NCI-H226 (cell line): ENCODE measurements at regions not wholly inside any gene's neighbourhood (a gene's known extent, or its start where the extent isn't known, plus 50 kb on each side); places are given as distances from the start of the nearest gene placed in this dataset.
"Not testable (repeated sequence)": the region's sequence is repeated elsewhere in the genome, so short reads cannot be mapped to it uniquely, and the experiment has no call there.

Source experiments
- DNase-seq: peaks from one replicate; pipeline ENCODE4 v3.0.0-alpha.2; 2015

GRCh38 chr2:40700231-40700954 lies 248.5 kb upstream of the SLC8A1 start:
- DNase-seq: no peak

- not testable (repeated sequence) for DNase-seq
Observed at GRCh38 chr2:40712197-40712894, 260.5 kb upstream of the SLC8A1 start.

- peak; percentile 87 for DNase-seq
Observed at GRCh38 chr2:40716879-40717278, 265.0 kb upstream of the SLC8A1 start.

DNA sequence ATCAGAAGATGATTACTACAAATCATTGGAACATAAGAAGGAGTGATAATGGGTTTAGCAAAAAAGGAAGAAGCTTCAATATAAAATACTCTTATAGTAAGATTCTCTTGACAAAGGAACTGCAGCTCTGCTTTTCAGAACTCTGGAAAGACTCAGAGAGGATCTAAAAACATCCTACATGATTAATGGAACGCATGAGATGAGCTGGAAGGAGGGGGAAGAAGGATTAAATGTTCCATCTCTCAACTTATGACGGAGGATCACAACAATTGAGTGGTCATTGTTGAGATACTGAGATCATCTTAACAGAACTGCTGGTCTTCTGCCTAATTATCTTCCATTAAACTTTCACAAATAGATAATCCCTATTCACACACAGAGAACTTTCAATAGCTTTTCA lies 267.5 kb upstream of the SLC8A1 start:
- DNase-seq: no peak

DNA sequence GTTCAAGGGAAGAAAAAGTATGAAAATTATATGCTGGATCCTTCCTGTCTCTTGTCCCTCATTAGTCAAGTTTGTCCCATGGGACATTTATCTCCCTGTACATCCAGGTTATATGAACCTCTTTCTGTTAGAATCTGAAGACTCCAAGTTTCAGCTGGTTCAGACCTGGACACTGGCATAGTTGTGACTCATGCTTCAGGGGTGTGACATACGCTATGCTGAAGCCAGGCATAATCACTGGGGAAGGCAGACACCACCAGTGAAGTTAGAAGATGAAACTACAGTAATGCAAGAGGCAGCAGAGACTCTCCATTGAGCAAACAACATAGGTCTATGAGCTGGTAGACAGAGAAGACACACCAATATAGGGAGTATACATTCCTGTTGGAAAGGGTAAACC lies 269.7 kb upstream of the SLC8A1 start:
- DNase-seq: peak; percentile 22

GRCh38 chr2:40723194-40723593 lies 271.3 kb upstream of the SLC8A1 start:
- DNase-seq: no peak

GRCh38 chr2:40725040-40725439 lies 273.1 kb upstream of the SLC8A1 start:
- DNase-seq: no peak

- no peak for DNase-seq
Observed at GRCh38 chr2:40725950-40726349, 274.1 kb upstream of the SLC8A1 start.

DNA sequence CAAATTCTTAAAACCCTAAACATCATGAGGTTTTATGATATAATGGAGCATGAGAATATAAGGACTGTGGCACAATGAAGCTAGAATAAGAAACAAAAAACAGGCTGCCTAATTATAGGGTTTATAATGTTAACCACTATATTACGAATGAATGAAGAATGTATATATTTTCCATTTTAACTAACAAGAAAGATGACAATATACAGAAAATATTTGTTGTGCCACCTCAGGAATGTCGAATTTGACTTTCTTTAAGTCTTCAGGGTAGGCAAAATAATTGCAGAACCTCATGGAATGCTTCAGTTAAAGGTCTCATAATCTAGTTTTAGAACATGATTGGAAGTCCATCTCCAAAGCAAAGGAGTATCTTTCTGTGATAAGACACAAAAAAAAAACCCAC lies 282.9 kb upstream of the SLC8A1 start:
- DNase-seq: peak; percentile 7

GRCh38 chr2:40737180-40737579 lies 285.3 kb upstream of the SLC8A1 start:
- DNase-seq: no peak

DNA sequence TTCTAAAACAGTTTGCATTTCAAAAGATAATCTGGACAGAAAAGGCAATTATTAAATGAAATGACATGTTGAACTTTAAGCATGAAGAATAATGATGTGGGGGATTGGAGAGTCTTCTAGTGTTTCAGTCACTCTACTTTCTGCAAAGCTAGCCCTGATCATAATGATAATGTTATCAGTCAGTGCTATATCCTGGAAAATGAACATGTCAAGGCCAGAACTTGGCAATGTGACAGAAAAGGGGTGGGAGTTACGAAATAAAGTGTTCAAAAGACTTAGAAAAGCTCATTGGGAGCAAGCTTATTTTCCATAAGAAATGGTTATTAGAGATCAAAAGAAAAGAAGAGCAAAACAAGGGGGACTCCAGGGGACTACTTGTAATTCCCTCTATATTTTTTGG lies 288.5 kb upstream of the SLC8A1 start:
- DNase-seq: peak; percentile 18

DNA sequence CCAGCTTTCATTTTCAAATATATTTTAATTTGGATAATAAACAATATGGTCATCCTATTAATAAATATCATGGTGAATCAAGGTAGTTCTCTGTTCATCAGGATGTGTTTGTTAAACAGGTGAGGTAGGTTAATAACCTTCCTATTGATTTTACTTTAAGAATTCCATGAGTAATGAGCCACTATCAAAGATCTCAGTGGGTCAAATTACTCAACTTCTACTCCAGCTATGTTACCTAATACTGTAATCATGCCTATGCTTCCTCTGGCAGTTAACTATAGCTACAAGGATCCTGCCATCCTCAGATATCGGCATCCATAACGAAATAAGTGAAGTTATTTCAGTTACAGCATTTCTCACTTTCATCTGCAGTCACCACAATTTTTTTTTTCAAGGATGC lies 289.6 kb upstream of the SLC8A1 start:
- peak; percentile 50 for DNase-seq

DNA sequence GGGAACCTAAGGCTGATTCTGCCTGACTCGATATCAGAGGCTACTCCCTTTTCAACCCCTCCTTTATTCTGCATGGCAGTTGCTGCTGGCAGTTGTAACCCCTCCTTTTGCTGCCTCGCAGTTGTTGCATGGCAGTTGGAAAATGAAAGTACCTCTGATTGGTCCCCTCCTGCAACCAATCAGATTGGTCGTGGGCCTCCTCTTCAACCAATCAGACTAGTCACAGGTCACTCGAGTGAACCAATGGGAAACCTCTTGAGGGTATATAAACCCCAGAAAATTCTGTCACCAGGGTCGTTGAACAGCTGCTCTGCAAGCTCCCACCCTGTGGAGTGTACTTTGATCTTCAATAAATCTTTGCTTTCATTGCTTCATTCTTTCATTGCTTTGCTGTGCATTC lies 294.3 kb upstream of the SLC8A1 start:
- DNase-seq: no peak

- DNase-seq: no peak
Observed at GRCh38 chr2:40751981-40752380, 300.1 kb upstream of the SLC8A1 start.

DNA sequence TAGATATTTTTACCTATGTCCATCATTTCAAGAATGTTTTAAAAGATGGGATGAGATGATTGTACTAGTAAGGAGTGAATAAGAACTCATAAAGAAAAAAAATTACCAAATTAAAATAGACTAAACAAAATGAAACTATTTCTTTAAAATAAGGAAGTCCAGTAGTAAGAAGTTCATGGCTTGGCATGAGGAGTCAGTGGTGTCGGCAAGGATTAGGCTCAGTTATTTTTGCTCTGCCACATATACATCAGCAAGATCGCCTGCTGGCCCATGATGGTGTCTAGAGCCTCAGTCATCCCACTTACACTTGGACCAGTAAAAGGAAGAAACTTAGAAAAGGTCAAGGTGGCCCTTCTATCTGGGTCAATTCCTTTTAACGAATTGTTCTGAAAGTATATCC lies 300.9 kb upstream of the SLC8A1 start:
- no peak for DNase-seq

DNA sequence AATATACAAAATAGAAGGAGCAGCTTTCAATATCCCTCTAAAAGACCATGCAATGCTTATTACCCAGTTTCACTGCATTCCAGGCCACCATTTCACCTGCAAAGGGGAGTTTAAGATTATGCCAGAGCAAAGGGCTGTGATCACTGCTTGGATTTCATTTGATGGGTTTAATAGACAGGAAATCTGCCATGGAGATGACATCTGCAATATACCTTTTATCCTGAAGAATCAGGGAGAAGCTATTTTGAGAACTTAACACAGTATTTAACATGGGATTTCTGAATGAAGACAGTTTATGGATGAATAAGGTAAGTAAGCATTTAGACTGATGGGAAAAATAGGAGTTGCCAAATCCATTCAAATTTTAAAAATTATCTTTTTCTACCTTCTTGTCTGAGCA lies 303.0 kb upstream of the SLC8A1 start:
- DNase-seq: no peak

DNA sequence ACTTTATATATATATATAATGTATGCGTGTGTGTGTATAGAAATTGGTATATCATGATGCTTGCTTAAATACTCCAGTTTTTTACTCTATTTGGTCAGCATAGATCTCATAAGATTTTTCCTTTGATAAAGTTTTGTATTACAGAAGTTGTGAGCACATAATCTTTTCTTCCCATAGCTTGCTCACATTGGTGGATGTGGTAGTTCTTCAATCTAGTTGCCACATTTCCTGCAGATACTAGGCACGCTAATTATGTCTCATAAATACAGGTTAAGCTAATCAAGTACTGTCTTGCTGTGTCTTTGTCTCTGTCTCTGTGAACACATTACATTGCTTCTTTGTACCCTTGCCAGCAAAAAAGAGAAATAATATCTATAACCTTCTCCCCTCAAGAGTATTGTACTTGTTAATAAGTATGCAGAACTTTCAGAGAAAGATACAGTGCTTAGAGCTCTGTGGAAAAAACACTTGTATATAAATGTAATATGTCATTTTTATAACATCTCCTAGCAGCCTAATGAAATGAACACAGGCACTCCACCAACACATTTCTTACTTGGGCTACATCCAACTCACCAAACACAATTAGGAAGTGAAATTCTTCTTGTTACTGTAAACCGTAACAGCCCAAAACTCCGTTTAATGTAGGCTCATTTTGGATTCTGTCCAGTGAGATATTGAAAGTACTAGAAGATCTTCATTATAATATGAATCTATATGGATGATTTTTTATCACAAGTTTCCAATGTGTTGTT lies 306.7 kb upstream of the SLC8A1 start:
- DNase-seq: no peak

DNA sequence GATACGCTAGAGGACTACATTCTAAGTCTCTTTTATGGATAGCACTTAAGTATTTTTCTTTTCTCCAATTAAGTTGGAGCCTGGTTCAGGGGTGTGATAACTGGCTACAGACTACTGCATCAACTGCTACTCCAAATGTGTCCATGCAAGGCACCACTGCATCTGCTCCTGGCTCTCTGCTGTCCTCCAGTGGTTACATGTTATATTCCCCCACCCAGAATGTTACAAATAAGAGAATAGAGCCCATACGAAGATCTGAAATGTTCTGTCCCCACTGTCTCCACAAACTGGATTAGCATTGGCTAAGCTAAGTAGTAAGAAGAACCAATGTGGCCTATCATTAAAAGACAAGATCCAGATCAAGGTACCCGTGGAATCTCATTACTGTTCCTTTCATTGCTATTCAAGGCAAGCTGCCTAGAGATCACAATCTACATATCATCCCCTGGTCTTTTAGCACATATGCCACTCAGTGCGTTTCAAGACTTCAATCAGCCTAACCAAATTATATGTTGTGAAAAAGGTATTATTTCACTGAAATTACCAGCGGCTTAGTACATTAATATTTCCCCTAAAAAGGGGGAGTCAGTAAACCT lies 308.3 kb upstream of the SLC8A1 start:
- peak; percentile 41 for DNase-seq

DNA sequence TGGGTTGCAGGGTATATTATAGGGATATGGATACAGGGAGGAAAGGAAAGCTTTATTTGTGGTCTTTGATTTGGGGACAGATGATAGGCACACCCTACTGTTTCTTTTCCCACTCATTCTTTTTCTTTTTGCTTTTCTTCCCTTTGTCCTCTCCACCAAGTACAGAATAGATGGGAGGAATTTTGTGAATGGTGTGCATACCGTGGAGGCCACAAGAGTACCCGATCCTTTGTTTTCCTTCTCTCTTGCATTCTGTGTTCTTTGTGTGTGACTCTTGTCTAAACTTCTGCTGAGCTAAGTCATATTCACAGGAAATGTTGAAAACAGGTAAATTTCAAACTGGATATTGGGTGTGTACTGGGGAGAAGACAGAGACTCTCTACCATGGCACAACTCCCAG lies 321.4 kb upstream of the SLC8A1 start:
- no peak for DNase-seq

GRCh38 chr2:40783704-40784103 lies 331.8 kb upstream of the SLC8A1 start:
- DNase-seq: no peak

DNA sequence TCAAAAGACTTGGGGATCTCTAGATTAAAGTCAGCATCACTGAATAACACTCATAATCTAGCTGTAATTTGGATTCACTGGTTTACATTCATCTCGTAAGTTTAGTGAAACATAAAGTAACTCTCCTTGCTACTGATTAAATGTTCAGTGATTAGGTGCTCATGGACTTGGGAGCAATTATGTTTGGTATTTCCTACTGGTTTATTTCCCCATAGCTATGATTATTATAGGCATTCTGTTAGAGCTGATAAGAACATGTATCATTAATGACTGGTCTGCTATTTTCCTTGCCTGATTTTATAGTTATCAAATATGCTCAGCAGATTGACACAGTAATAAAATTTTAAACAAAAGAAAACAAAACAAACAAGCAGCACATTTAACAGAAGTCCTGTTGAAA lies 334.7 kb upstream of the SLC8A1 start:
- no peak for DNase-seq

DNA sequence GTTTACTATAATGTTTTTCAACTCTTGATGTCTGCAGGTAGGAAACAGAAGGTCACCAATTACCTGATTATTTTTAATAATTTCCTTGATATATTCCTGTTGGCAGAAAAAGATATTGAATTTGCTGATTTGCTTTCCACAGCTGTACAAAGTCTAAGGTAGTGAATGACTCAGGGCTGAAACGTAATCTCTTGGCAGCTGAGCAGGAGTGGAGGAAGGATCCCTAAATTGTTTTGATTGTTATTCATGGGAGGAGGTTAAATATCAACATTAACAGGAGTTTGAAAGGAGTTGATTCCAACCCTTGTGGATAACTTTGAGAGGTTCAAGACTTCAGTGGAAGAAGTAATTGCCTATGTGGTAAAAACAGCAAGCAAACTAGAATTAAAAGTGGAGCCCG lies 345.2 kb upstream of the SLC8A1 start:
- peak; percentile 45 for DNase-seq

DNA sequence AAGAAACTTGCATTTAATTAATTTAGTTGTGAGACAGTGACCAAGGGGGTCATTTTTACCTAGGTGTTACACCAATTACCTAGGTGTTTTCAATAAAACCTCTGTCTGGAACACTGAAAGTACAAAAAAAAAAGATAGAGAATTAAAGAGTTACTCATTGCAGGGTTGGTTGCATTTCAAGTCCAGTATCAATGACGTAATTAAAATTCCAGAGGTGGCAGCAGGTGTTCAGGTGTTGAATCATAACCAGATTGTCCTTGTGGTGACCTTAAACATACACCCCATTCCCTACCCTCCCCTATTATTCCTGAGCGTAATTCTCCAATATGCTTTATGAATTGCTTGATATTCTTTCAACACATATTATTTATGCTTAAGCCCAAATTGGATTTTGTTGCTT lies 352.0 kb upstream of the SLC8A1 start:
- no peak for DNase-seq

DNA sequence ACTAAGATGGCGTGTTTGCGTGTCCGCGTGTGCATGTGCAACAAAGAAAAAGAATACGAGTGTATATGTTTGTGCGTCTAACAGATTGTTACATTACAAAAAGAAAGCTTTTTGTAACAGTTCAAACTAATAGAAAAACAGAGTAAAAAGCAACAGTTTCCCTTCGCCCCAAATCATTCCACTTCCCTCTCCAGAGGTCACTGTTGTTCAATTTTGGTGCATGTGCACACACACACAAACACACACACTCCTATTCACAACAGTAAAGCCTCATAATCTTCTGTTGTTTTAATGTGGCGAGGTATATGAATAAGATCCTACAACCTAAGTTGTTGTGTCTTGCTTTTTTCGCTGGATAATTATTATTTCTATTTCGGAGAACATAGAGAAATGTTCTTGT lies 357.3 kb upstream of the SLC8A1 start:
- no peak for DNase-seq
